ENCODE measurements at regions not wholly inside any gene's neighbourhood (a gene's known extent, or its start where the extent isn't known, plus 50 kb on each side); places are given as distances from the start of the nearest gene placed in this dataset.
"Not testable (repeated sequence)": the region's sequence is repeated elsewhere in the genome, so short reads cannot be mapped to it uniquely, and the experiment has no call there.

- no peaks in the 10 kb centered on the region for H3K27me3 Mint-ChIP-seq
- intact Hi-C loops (cut with micrococcal nuclease), result no loop called here
- H3K4me3 Mint-ChIP-seq, result no peak overlapping the region
- no peak overlapping the region for H3K27ac Mint-ChIP-seq
- H3K36me3 Mint-ChIP-seq (ENCODE audit: low read depth), result no peaks in the 10 kb centered on the region
- no peaks in the 10 kb centered on the region for H3K4me1 Mint-ChIP-seq (ENCODE audit: low read depth)
- H3K9me3 Mint-ChIP-seq, result peaks cover 16% of the 10 kb centered on the region
Measured at GRCh38 chr12:87405918-87406317, 623.3 kb downstream of the C12orf50 start.

- intact Hi-C loops (cut with micrococcal nuclease); H3K27me3 Mint-ChIP-seq; H3K4me3 Mint-ChIP-seq; H3K36me3 Mint-ChIP-seq (ENCODE audit: low read depth); H3K4me1 Mint-ChIP-seq (ENCODE audit: low read depth); H3K27ac Mint-ChIP-seq: not testable (repeated sequence)
- H3K9me3 Mint-ChIP-seq, result peaks cover 29% of the 10 kb centered on the region
Measured at GRCh38 chr12:87394168-87394567, 635.0 kb downstream of the C12orf50 start.

DNA sequence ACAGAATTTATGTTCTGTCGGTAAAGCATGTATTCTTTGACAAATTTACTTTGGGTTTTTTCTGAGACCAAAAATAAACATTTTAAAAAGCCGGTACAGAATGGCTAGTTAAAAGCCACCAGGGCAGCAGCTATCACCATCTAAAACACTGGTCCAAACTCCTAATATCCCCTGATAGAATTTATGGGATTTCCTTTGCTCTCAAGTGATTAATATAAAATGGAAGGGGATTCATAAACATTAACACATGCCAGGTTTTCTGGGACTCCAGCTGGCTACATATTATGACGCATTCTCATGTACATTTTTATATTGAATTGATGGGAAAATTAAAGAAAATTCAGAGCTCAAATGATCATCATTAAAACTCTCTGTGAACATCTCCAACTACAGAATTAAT is 640.8 kb downstream of the C12orf50 start:
- Mint-ChIP-seq H3K4me3 (no peak overlapping the region), H3K27me3 (no peaks in the 10 kb centered on the region), H3K27ac (no peak overlapping the region), H3K9me3 (no peaks in the 10 kb centered on the region), H3K4me1 (ENCODE audit: low read depth) (no peaks in the 10 kb centered on the region), H3K36me3 (ENCODE audit: low read depth) (no peaks in the 10 kb centered on the region)
- intact Hi-C loops (cut with micrococcal nuclease), result no loop called here

DNA sequence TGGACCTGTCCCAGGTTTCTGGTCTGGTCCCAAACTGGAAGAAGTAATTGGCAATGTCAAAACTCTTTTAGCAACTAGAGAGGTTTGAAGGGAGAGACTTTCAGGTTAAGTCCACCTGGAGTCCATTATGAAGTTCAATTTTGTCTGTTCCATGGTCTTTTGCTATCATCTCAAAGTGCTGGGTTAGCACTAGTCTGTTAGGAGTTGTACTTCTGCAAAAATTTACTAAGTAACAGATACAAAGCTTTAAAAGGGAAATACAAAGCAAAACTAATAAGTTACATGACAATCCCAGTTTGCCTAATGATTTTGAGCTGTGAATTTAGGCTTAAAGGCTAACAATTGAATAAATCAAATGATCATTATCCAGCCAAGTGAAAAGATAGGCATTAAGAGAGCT is 643.9 kb downstream of the C12orf50 start:
- H3K9me3 Mint-ChIP-seq, result no peaks in the 10 kb centered on the region
- H3K4me1 Mint-ChIP-seq (ENCODE audit: low read depth), result no peaks in the 10 kb centered on the region
- H3K27me3 Mint-ChIP-seq, result no peaks in the 10 kb centered on the region
- no peak overlapping the region for H3K4me3 Mint-ChIP-seq
- H3K36me3 Mint-ChIP-seq (ENCODE audit: low read depth), result no peaks in the 10 kb centered on the region
- no peak overlapping the region for H3K27ac Mint-ChIP-seq
- intact Hi-C loops (cut with micrococcal nuclease), result no loop called here

DNA sequence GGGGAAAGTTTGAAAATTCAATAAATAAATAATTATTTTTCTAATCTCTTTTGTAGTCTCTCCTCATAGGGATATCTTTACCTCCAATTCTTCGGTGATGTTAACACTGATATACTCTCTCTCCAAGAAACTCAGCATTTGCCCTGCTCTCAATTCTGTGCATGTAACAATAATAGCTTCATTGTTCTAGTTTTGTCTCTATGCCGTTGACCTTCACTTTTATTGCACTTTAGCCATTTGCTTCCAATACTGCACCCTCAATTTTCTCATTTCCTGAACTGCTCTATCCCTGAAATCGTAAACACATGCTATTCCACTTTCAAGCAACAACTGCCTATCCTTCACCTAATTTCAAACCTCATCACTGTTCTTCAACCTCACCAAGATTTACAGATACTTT is 645.0 kb downstream of the C12orf50 start:
- H3K36me3 Mint-ChIP-seq (ENCODE audit: low read depth), result no peaks in the 10 kb centered on the region

DNA sequence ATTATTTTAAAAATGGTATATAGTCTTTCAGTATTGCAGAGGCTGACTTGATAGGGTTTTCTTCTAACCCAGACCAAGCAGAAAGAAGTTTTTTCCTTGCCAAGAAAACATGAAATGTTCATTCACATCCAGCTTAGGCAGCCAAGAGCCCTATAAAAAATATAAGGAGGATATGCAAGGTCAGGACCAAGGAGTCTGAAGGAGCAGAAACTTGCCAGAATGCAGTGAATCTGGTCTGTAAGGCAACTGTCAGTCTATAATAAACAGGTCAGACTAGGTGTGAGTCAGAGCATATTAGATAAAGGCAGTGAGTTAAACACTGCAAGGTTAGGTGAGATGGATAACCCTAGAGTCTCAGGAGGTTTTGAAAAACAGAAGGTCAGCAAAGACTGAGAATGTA is 645.5 kb downstream of the C12orf50 start:
- no peaks in the 10 kb centered on the region for H3K4me1 Mint-ChIP-seq (ENCODE audit: low read depth)
- H3K27ac Mint-ChIP-seq, result no peak overlapping the region
- no peak overlapping the region for H3K4me3 Mint-ChIP-seq
- no peaks in the 10 kb centered on the region for H3K27me3 Mint-ChIP-seq
- intact Hi-C loops (cut with micrococcal nuclease), result no loop called here
- no peaks in the 10 kb centered on the region for H3K9me3 Mint-ChIP-seq
- H3K36me3 Mint-ChIP-seq (ENCODE audit: low read depth), result no peaks in the 10 kb centered on the region

More for the DNA sequence above, 645.0 kb downstream of the C12orf50 start:
- intact Hi-C loops (cut with micrococcal nuclease), result no loop called here
- H3K4me3 Mint-ChIP-seq, result no peak overlapping the region
- H3K9me3 Mint-ChIP-seq, result no peaks in the 10 kb centered on the region
- H3K27ac Mint-ChIP-seq, result no peak overlapping the region
- H3K4me1 Mint-ChIP-seq (ENCODE audit: low read depth), result no peaks in the 10 kb centered on the region
- no peaks in the 10 kb centered on the region for H3K27me3 Mint-ChIP-seq

DNA sequence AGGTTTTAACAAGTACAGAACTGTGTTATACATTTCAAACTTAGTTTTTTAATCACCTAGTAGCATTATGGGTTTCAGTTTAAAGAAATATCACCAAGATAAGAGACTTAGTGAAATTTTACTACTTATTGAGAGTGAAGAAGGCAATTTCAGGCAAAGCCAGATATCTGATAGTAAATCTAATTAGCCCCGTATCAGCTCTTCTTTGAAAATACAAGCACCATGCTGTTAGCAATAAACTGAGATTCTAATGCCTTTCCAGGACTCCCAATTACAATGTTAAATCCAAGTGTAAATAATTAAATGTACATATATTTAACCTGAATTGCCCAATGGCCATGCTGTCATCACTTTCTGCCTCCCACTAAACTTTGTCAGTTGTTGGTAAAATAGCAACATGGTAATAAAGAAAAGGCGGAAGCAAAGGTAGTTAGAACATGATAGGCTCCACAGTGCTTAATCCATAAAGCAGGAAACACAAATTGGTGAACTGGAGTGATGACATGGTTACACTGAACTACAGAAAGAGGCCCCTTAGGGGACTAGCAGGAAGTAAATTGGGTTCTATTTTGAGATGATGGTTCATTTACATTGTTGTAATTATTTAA is 646.1 kb downstream of the C12orf50 start:
- H3K9me3 Mint-ChIP-seq, result no peaks in the 10 kb centered on the region
- no peaks in the 10 kb centered on the region for H3K36me3 Mint-ChIP-seq (ENCODE audit: low read depth)
- no peak overlapping the region for H3K4me3 Mint-ChIP-seq
- intact Hi-C loops (cut with micrococcal nuclease), result no loop called here
- H3K27ac Mint-ChIP-seq, result no peak overlapping the region
- no peaks in the 10 kb centered on the region for H3K27me3 Mint-ChIP-seq
- H3K4me1 Mint-ChIP-seq (ENCODE audit: low read depth), result no peaks in the 10 kb centered on the region

DNA sequence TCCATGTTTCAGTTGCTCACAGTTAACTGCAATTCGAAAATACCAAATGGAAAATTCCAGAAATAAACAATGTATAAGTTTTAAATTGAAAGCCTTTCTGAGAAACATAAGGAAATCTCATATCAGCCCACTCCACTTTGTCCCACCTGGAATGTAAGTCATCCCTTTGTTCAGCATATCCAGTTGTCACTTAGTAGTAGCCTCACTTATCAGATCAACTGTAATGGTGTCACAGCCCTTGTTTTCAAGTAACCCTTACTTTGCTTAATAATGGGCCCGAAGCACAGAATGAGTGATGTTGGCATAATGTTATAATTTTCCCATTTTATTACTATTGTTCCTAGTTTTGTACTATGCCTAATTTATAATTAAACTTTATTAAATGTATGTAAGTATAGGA is 646.8 kb downstream of the C12orf50 start:
- Mint-ChIP-seq H3K4me3 (no peak overlapping the region), H3K4me1 (ENCODE audit: low read depth) (no peaks in the 10 kb centered on the region), H3K27ac (no peak overlapping the region), H3K9me3 (no peaks in the 10 kb centered on the region), H3K36me3 (ENCODE audit: low read depth) (no peaks in the 10 kb centered on the region), H3K27me3 (no peaks in the 10 kb centered on the region)
- intact Hi-C loops (cut with micrococcal nuclease), result no loop called here

DNA sequence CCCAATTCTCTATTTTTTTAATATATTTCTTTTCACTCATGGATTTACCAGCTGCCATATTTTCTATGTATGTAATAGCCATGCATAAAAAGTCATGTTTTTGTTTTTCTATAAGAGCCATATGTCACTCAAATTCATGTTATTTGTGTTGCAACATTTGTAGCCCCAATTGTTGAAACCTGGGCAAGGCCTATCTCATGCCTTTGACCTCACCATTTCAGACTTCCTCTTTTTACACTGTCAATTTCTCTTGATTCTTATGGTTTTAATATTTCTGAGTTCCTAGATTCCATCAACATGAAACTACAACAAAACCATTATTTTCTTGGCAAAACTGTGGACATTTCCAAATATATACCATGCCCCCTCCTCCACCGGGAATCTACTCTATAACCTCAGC is 647.5 kb downstream of the C12orf50 start:
- H3K27me3 Mint-ChIP-seq, result no peaks in the 10 kb centered on the region

GRCh38 chr12:87378526-87378925 is 650.7 kb downstream of the C12orf50 start:
- intact Hi-C loops (cut with micrococcal nuclease), result no loop called here
- Mint-ChIP-seq H3K27ac (no peak overlapping the region), H3K9me3 (no peaks in the 10 kb centered on the region), H3K4me3 (no peak overlapping the region), H3K36me3 (ENCODE audit: low read depth) (no peaks in the 10 kb centered on the region), H3K27me3 (no peaks in the 10 kb centered on the region), H3K4me1 (ENCODE audit: low read depth) (no peaks in the 10 kb centered on the region)

More for the DNA sequence above, 647.5 kb downstream of the C12orf50 start:
- H3K9me3 Mint-ChIP-seq, result no peaks in the 10 kb centered on the region
- intact Hi-C loops (cut with micrococcal nuclease), result no loop called here
- no peak overlapping the region for H3K27ac Mint-ChIP-seq
- H3K4me3 Mint-ChIP-seq, result no peak overlapping the region
- no peaks in the 10 kb centered on the region for H3K4me1 Mint-ChIP-seq (ENCODE audit: low read depth)
- H3K36me3 Mint-ChIP-seq (ENCODE audit: low read depth), result no peaks in the 10 kb centered on the region

GRCh38 chr12:87376722-87377121 is 652.5 kb downstream of the C12orf50 start:
- no peak overlapping the region for H3K27ac Mint-ChIP-seq
- intact Hi-C loops (cut with micrococcal nuclease), result no loop called here
- no peaks in the 10 kb centered on the region for H3K9me3 Mint-ChIP-seq
- no peak overlapping the region for H3K4me3 Mint-ChIP-seq
- H3K27me3 Mint-ChIP-seq, result no peaks in the 10 kb centered on the region
- no peaks in the 10 kb centered on the region for H3K36me3 Mint-ChIP-seq (ENCODE audit: low read depth)
- H3K4me1 Mint-ChIP-seq (ENCODE audit: low read depth), result no peaks in the 10 kb centered on the region

DNA sequence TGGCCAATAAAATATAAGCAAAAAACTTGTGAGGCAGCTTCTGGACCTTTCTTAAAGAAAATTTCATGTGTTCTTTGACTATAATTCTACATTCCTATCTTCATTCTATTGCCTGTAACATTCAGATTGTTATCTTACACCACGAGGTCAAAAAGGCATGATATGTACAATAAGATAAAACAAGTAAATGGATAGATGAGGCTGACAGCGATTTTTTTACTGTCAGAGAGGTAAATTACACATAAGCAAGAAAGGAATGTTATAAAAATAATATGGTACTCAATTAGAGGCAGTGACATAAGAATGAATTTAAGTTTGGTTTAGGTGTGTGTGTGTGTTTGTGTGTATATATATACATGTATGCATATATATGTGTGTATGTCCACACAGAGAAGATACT is 660.0 kb downstream of the C12orf50 start:
- intact Hi-C loops (cut with micrococcal nuclease), result no loop called here
- no peak overlapping the region for H3K27ac Mint-ChIP-seq
- H3K4me1 Mint-ChIP-seq (ENCODE audit: low read depth), result no peaks in the 10 kb centered on the region
- H3K9me3 Mint-ChIP-seq, result peaks cover 5% of the 10 kb centered on the region
- H3K36me3 Mint-ChIP-seq (ENCODE audit: low read depth), result no peaks in the 10 kb centered on the region
- no peak overlapping the region for H3K4me3 Mint-ChIP-seq
- no peaks in the 10 kb centered on the region for H3K27me3 Mint-ChIP-seq

DNA sequence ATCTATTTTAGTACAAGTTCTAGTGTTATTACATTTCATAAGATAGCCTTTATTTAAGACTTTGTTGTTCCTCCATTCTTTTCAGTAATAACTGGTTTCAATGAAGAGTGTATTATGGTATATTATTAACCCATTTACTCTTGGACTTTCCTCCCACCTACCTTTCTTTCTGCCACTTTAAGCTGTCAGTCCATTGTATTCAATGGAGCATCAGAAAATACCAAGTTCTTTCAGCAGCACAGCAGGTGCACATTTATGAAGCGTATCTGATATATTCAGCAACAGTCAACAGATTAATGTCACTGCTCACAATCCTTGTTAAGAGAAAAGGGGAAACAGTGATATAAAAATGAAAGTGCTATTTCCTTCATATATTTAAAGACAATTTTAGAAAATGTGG is 660.9 kb downstream of the C12orf50 start:
- peaks cover 13% of the 10 kb centered on the region for H3K9me3 Mint-ChIP-seq
- H3K4me1 Mint-ChIP-seq (ENCODE audit: low read depth), result no peaks in the 10 kb centered on the region
- no peak overlapping the region for H3K27ac Mint-ChIP-seq
- no peaks in the 10 kb centered on the region for H3K27me3 Mint-ChIP-seq
- no peak overlapping the region for H3K4me3 Mint-ChIP-seq
- intact Hi-C loops (cut with micrococcal nuclease), result no loop called here
- H3K36me3 Mint-ChIP-seq (ENCODE audit: low read depth), result no peaks in the 10 kb centered on the region

GRCh38 chr12:87365423-87365822 is 663.8 kb downstream of the C12orf50 start:
- Mint-ChIP-seq H3K27ac (no peak overlapping the region), H3K9me3 (peaks cover 41% of the 10 kb centered on the region), H3K27me3 (no peaks in the 10 kb centered on the region), H3K4me3 (no peak overlapping the region), H3K4me1 (ENCODE audit: low read depth) (no peaks in the 10 kb centered on the region), H3K36me3 (ENCODE audit: low read depth) (no peaks in the 10 kb centered on the region)
- intact Hi-C loops (cut with micrococcal nuclease), result no loop called here

- no peak overlapping the region for H3K4me3 Mint-ChIP-seq
- H3K4me1 Mint-ChIP-seq (ENCODE audit: low read depth), result no peaks in the 10 kb centered on the region
- no peaks in the 10 kb centered on the region for H3K36me3 Mint-ChIP-seq (ENCODE audit: low read depth)
- no peak overlapping the region for H3K27ac Mint-ChIP-seq
- peaks cover 49% of the 10 kb centered on the region for H3K9me3 Mint-ChIP-seq
- intact Hi-C loops (cut with micrococcal nuclease), result no loop called here
- H3K27me3 Mint-ChIP-seq, result no peaks in the 10 kb centered on the region
Measured at GRCh38 chr12:87363497-87364084, 665.6 kb downstream of the C12orf50 start.

Data from dendritic cell treated with granulocyte-macrophage colony-stimulating factor and Interleukin-4, amounts not matched to agents 40 ng/mL and 50 ng/mL, for 4 days (primary cell).